ENCODE measurements at regions not wholly inside any gene's neighbourhood (a gene's known extent, or its start where the extent isn't known, plus 50 kb on each side); places are given as distances from the start of the nearest gene placed in this dataset.

DNA sequence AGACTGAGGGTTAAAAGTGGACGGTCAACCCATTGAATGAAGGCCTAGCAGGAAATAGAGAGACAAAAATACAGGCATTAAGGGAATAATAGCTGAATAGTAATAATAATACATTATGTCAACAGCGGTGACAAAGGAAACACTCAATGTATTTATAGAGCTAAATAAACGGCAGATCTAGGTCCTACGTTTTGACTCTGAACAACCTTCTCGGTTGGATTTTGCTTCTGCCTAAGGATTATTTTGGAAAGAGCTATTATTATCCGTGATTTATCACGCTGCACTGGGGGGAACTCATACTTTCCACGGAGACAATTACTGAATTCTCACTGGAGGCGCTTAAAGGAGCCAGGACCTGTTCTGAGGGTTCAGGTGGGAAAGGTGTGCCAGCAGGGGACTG lies 118.2 kb upstream of the KIRREL3 start:
- TF ChIP-seq, protein P1, sequence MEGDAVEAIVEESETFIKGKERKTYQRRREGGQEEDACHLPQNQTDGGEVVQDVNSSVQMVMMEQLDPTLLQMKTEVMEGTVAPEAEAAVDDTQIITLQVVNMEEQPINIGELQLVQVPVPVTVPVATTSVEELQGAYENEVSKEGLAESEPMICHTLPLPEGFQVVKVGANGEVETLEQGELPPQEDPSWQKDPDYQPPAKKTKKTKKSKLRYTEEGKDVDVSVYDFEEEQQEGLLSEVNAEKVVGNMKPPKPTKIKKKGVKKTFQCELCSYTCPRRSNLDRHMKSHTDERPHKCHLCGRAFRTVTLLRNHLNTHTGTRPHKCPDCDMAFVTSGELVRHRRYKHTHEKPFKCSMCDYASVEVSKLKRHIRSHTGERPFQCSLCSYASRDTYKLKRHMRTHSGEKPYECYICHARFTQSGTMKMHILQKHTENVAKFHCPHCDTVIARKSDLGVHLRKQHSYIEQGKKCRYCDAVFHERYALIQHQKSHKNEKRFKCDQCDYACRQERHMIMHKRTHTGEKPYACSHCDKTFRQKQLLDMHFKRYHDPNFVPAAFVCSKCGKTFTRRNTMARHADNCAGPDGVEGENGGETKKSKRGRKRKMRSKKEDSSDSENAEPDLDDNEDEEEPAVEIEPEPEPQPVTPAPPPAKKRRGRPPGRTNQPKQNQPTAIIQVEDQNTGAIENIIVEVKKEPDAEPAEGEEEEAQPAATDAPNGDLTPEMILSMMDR (IDR thresholded peaks at IDR 0.05): no peak
- intact Hi-C loops (cut with micrococcal nuclease): no loop called here
- Mint-ChIP-seq H3K9me3 (no peaks in the 10 kb centered on the region), H3K27me3 (peaks cover 2% of the 10 kb centered on the region), H3K36me3 (ENCODE audit: low read depth) (no peaks in the 10 kb centered on the region), H3K4me3 (no peak overlapping the region), H3K4me1 (ENCODE audit: low read depth) (no peaks in the 10 kb centered on the region), H3K27ac (no peak overlapping the region)
- POLR2A ChIA-PET: no interaction called here
- ATAC-seq (no peak), DNase-seq (no peak)
- CTCF ChIA-PET: no interaction called here

DNA sequence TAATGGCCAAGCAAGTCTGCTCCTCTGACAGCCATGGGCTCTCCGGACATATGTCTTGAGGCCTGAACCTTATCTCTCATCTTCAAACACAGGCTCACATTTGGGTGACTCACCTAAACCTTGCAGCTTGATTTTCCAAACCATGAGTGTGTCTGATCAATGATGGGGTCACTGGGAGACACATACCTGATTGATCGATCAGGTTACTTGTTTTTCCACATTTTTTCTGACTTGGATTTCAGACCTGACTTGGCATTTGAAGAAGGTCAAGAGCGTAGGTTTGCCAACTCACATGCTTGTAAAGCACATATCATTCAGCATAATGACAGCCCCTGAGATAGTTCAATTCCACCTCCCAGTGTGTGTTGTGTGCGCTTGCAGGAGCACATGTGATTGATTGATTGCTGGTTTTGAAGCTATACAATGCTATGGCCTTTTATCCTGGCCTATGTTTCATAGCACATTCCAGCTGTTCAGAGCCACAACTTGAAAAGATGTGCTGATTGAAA lies 116.7 kb upstream of the KIRREL3 start:
- ChIA-PET POLR2A (no interaction called here), CTCF (no interaction called here)
- H3K9me3 Mint-ChIP-seq: no peaks in the 10 kb centered on the region
- H3K4me1 Mint-ChIP-seq (ENCODE audit: low read depth): no peaks in the 10 kb centered on the region
- H3K27me3 Mint-ChIP-seq: peaks cover 2% of the 10 kb centered on the region
- no peak overlapping the region for H3K27ac Mint-ChIP-seq
- ATAC-seq: no peak
- TF ChIP-seq, protein P1 (IDR thresholded peaks at IDR 0.05): no peak
- no peak for DNase-seq
- no peaks in the 10 kb centered on the region for H3K36me3 Mint-ChIP-seq (ENCODE audit: low read depth)
- intact Hi-C loops (cut with micrococcal nuclease): no loop called here
- no peak overlapping the region for H3K4me3 Mint-ChIP-seq

DNA sequence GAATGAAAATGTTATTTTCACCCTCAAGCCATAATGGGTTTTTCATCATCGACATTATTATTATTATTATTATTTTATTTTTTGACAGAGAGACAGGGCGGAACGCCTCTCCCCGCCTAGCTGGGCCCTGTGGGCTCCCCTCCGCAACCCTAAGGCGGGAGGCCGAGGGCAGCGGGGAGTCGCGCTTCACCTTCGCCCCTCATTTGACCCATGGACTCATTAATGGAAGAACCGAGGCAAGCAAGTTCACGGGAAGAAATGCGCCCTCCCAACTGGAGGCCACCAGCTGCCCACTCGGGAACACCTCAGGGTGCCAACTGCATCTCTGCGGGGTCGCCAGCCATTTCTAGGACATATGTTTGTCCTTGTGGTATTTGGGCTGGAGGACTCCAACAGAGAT lies 115.3 kb upstream of the KIRREL3 start:
- CTCF ChIA-PET: no interaction called here
- peaks cover 2% of the 10 kb centered on the region for H3K27me3 Mint-ChIP-seq
- no peaks in the 10 kb centered on the region for H3K9me3 Mint-ChIP-seq
- POLR2A ChIA-PET: no interaction called here
- TF ChIP-seq, protein P1 (IDR thresholded peaks at IDR 0.05): no peak
- intact Hi-C loops (cut with micrococcal nuclease): no loop called here
- H3K27ac Mint-ChIP-seq: no peak overlapping the region
- no peaks in the 10 kb centered on the region for H3K36me3 Mint-ChIP-seq (ENCODE audit: low read depth)
- no peaks in the 10 kb centered on the region for H3K4me1 Mint-ChIP-seq (ENCODE audit: low read depth)
- DNase-seq: no peak
- no peak for ATAC-seq
- no peak overlapping the region for H3K4me3 Mint-ChIP-seq

DNA sequence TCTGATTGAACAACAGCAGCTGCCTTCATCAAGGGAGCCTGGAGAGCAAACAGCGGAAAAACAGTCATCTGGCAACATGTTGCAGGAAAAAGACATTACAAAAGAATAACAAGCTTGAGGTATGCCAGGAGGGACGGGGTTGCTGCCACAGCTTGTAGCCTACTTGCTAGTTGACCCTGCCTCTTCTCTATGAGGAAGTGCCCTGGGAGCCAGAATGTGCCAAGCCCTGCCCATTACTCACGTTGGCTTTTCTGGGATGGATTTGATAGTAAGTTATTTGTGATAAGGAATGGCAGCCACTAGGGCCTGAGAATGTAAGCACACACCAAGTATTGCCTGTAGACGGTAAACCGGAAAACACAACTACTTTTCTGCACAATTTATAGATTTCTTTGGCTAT lies 113.5 kb upstream of the KIRREL3 start:
- no peak for ATAC-seq
- no peak overlapping the region for H3K27ac Mint-ChIP-seq
- TF ChIP-seq, protein P1 (IDR thresholded peaks at IDR 0.05): no peak
- no peaks in the 10 kb centered on the region for H3K9me3 Mint-ChIP-seq
- intact Hi-C loops (cut with micrococcal nuclease): no loop called here
- H3K36me3 Mint-ChIP-seq (ENCODE audit: low read depth): no peaks in the 10 kb centered on the region
- POLR2A ChIA-PET: no interaction called here
- CTCF ChIA-PET: no interaction called here
- peaks cover 2% of the 10 kb centered on the region for H3K27me3 Mint-ChIP-seq
- no peak for DNase-seq
- H3K4me1 Mint-ChIP-seq (ENCODE audit: low read depth): no peaks in the 10 kb centered on the region
- H3K4me3 Mint-ChIP-seq: no peak overlapping the region

DNA sequence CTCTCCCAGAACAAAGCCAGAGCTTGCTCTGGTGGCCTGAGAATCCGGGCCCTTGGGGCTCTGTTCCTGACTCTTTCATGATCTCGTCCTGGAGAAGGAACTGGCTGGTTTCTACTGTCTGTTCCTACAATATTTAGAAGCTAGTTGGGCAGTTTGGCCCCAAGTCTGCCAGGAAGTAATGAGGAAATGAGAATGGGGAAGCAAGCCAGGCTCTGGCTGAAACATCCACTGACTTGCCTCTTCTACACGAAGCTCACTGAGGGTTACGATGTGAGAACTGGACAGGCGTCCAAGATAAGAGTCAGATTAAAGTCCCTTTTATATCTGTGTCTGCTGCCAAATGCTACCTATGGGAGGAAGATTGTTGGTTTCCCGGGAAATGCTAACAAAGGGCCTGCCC lies 110.0 kb upstream of the KIRREL3 start:
- H3K27me3 Mint-ChIP-seq: peaks cover 3% of the 10 kb centered on the region
- intact Hi-C loops (cut with micrococcal nuclease): no loop called here
- H3K27ac Mint-ChIP-seq: no peak overlapping the region
- POLR2A ChIA-PET: no interaction called here
- CTCF ChIA-PET: no interaction called here
- ATAC-seq: no peak
- H3K9me3 Mint-ChIP-seq: no peaks in the 10 kb centered on the region
- TF ChIP-seq, protein P1 (IDR thresholded peaks at IDR 0.05): no peak
- DNase-seq: no peak
- H3K4me1 Mint-ChIP-seq (ENCODE audit: low read depth): no peaks in the 10 kb centered on the region
- H3K4me3 Mint-ChIP-seq: no peak overlapping the region
- no peaks in the 10 kb centered on the region for H3K36me3 Mint-ChIP-seq (ENCODE audit: low read depth)
